ENCODE measurements at regions not wholly inside any gene's neighbourhood (a gene's known extent, or its start where the extent isn't known, plus 50 kb on each side); places are given as distances from the start of the nearest gene placed in this dataset.
"Not testable (repeated sequence)": the region's sequence is repeated elsewhere in the genome, so short reads cannot be mapped to it uniquely, and the experiment has no call there.

- no peak for FAIRE-seq
These were observed 301.9 kb downstream of the RASEF start for GRCh38 chr9:82761027-82761426.

GRCh38 chr9:82761956-82762355 is 301.0 kb downstream of the RASEF start:
- FAIRE-seq: no peak

- no peak for FAIRE-seq
These were observed 299.3 kb downstream of the RASEF start for GRCh38 chr9:82763656-82764055.

DNA sequence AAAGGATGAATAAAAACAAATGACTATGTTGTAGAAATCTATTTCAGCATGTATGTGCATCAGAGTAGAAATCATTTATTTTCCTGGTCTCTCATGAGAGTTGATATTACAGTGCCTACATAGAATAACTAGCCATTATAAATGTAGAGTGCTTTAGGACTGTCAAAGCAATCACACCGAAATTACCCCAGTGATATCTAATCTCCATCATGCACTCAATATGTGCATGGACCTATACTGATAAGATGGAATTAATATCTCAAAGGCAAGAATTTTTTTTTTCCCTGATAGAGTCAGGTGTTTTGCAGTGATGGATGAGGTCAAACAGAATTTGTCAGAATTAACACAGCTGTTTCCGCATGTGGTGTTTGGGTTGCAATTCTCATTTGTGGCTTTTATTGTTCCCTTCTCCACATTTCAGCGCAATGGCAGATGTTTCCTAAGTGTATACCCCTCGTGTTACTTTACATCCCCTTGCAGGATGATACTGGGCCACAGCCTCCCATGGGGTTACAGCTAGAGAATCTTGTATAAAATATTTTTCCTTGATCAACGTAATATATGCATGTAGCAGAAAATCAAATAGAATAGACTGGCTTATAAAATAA is 298.8 kb downstream of the RASEF start:
- FAIRE-seq: no peak

- not testable (repeated sequence) for FAIRE-seq
These were observed 288.2 kb downstream of the RASEF start for GRCh38 chr9:82774707-82775231.

- FAIRE-seq: no peak
These were observed 286.4 kb downstream of the RASEF start for GRCh38 chr9:82776508-82776907.

DNA sequence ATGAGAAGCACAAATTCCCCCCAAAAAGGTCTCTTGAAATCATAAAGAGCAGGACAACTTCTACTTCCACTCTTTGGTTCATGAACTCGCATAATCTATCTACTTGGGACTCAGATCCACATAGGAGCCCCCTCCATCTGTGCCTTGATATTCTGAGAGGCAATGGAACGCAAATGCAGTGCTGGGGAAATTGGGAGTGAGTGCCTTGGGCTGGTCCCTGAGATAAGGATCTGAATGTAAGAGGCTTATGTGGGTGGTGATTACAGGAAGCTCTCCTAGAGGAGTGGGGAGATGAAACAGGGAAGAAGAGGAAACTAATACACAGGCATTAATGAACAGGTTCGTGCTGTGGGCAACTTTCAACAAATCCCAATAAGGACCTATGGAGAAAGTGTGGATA is 285.6 kb downstream of the RASEF start:
- FAIRE-seq: no peak

DNA sequence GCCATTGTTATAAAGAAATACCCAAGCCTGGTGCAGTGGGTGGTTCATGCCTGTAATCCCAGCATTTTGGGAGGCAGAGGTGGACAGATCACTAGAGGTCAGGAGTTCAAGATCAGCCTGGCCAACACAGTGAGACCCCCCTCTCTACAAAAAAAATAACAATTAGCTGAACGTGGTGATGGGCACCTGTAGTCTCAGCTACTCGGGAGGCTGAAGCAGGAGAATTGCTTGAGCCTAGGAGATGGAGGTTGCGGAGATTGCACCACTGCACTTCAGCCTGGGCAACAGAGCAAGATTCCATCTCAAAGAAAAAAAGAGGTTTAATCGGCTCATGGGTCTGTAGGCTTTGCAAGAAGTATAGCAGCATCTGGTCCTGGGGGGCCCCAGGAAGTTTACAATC is 284.0 kb downstream of the RASEF start:
- FAIRE-seq: not testable (repeated sequence)

- FAIRE-seq: no peak
These were observed 282.9 kb downstream of the RASEF start for GRCh38 chr9:82780017-82780416.

DNA sequence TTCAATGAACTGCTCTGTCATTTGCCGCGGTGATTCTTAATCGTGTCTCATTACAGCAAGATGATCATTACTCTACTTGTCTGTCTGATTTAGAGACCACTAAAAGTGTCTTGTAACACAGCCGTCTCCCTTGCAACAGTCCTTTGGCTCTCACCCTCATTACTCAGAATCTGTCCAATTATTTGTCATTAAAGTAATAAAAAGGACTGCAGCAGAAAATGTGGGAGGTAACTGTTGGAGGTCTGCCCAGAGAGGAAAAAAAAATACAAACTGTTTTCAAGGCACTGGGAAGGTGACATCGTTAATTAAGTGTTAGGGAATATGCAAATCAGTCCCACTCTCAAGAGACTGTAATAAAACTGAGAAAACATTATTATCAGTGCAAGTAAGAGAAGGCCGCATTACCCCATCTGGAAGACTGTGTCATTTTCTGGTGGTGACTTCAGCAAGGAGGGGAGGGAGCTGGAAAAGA is 281.0 kb downstream of the RASEF start:
- FAIRE-seq: no peak

DNA sequence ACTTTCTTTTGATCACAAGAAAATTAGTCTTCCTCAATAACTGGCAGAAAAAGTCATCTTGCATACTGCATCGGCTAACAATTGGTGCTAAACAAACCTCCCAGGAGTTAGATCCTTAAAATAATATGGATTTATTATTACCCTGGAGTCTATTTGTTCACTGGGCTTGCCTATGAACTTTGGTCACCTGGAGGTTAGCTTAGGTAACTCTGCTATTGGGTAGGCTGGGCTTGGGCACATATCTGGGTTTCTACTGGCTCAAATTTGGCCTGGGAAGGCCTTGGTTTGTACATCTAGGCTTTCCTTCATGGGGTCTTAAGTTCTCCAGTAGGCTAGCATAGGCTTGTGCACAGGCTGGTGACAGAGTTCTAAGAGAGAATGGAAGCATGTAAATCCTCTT is 279.9 kb downstream of the RASEF start:
- FAIRE-seq: no peak

DNA sequence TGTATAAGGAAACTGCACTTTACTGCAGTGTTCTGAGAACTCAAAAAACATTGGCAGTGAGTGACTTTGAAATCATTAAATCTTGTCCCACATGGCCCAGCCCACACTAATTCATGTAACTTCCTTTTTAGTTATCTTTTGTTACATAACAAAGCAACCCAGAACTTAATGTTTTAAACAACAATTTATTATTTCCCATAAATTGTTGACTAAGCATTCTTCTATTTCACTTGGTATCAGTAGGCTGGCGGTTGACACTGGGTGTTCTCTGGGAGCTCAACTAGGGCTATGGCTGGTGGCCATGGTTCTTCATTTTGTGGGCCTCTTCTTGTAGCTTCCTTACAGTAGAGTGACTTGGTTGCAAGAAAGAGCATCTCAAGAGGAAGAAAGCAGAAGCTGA is 278.4 kb downstream of the RASEF start:
- FAIRE-seq: no peak

- FAIRE-seq: no peak
These were observed 273.7 kb downstream of the RASEF start for GRCh38 chr9:82789155-82789824.

- FAIRE-seq: no peak
These were observed 272.1 kb downstream of the RASEF start for GRCh38 chr9:82790875-82791274.

DNA sequence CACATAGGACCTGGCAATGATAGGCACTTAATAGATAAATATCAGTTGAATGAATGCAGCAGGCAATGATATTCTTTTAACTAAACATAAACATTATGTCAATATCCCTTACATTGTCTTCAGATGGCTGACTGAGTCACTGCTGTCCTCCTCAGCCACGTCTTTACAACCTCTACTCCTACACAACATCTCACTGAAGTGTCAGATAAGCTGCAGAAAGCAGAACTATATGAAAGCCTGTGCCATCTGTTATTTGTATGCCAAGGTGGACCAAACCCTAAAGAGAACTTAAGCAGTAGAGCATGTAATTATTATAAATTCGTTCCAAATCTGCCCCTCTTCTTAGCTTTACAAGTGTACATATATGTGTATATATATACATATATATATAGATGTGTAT is 271.2 kb downstream of the RASEF start:
- FAIRE-seq: no peak

DNA sequence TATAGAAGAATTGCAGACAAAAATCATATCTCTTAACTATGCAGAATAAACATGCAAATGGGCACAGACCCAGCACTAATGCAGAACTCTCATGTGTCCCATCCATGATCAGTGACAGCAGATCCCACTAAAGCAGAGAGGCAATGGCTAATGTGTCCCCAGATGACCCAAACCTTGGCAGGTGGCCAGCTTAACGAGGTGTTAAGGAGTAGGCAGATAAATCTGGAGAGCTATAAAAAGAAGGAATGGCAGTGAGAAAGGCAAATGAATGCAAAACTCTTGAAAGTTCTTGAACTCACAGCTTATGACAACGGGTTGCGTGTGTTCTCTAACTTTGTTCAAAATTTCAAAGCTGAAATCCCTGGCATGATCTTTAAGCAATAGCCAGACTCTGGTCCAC is 265.4 kb downstream of the RASEF start:
- FAIRE-seq: no peak

DNA sequence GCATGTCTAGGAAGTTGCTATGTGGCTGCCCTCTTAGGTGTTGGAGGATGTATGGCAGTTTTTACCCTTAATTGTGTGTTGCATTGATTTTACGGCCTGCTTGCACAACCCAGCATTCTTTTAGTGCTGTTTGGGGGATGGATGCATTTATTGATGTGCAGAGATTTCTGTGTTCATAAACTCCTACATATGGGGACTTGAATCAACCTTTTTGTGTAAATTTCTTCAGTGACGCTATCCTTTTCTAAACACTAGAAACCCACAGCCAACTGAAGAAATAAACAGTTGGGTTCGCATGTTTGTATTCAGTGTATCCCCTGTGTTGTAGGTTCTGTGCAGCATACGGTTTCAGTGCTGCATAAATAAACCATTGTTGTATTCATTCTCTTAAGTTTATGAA is 263.7 kb downstream of the RASEF start:
- no peak for FAIRE-seq

DNA sequence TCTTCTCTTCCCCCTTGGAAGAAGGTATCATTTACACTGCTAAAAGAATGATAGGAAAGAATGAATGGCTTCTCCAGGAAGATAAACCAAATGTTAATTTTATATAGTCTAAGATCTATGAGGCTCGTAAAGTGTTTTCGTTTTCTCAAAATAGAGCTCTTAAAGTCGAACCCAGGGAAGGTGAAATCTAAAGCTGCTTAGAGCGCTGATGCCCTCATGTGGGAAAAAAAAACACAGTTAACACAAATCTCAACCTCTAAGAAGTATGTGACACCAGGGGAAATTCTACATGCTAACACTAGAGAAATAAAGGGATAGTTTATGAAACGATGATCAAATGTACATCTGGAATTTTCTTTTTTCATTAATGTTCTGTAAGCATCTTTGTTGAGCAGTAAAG is 257.9 kb downstream of the RASEF start:
- no peak for FAIRE-seq

GRCh38 chr9:82808478-82808877 is 254.5 kb downstream of the RASEF start:
- no peak for FAIRE-seq

DNA sequence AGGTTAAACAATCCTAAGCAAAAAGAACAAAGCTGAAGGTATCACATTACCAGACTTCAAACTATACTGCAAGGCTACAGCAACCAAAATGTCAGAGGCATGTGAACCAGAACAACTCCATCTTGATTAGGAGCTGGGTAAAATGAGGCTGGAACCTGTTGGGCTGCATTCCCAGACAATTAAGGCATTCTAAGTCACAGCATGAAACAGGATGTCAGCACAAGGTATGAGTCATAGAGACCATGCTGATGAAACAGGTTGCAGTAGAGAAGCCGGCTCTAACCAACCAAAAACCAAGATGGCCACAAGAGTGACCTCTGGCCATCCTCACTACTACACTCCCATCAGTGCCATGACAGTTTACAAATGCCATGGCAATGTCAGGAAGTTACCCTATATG is 252.0 kb downstream of the RASEF start:
- FAIRE-seq: no peak

- no peak for FAIRE-seq
These were observed 243.7 kb downstream of the RASEF start for GRCh38 chr9:82819260-82819659.

GRCh38 chr9:82820186-82820585 is 242.8 kb downstream of the RASEF start:
- no peak for FAIRE-seq

GRCh38 chr9:82829818-82830217 is 233.1 kb downstream of the RASEF start:
- FAIRE-seq: no peak

DNA sequence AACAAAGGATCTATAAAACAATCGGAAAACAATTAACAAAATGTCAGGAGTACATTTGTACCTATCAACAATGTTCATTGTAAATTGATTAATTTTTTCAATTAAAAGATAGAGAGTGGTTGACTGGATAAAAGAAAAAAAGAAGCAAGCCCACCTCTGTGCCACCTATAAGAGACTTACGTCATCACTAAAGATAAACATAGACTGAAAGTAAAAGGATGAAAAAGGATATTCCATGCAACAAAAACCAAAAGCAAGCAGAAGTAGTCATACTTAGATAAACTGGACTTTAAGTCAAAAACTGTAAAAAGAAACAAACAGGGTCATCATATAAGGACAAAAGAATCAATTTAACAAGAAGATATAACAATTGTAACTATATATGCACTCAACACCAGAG is 197.4 kb downstream of the RASEF start:
- no peak for FAIRE-seq

Measured in islet of Langerhans (tissue), 1 donor.